DMS53 treated with DMSO at 0.1 percent for 48 hours (cell line): ENCODE measurements at regions not wholly inside any gene's neighbourhood (a gene's known extent, or its start where the extent isn't known, plus 50 kb on each side); places are given as distances from the start of the nearest gene placed in this dataset.
"Not testable (repeated sequence)": the region's sequence is repeated elsewhere in the genome, so short reads cannot be mapped to it uniquely, and the experiment has no call there.

Source experiments
- DNase-seq: peaks from one replicate; lab custom pipeline; 2025; ENCODE audit not compliant: unreplicated experiment; lab: John Stamatoyannopoulos, UW

DNA sequence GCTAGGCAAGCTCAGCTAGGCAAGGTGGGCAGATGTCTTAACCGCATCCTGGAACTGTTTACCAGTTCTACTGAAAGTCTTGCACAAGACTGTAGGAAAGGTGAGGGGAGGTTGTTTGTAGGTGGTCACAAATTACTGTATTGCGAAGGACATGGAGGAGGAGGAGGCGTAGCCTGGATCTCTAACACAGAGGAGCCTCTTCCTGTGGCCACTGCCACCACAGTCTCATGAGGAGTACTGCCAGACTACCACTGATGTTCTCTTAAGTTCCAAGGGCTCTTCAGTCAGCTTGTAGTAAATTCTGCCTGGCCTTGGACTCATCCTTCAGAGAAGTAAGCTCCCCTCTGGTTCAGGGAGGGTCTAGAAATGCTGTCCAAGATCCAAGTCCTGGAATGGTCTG is 258.6 kb downstream of the FAT4 start:
- DNase-seq: no peak

GRCh38 chr4:125573786-125574185 is 259.0 kb downstream of the FAT4 start:
- no peak for DNase-seq

GRCh38 chr4:125582302-125582701 is 267.5 kb downstream of the FAT4 start:
- DNase-seq: no peak

DNA sequence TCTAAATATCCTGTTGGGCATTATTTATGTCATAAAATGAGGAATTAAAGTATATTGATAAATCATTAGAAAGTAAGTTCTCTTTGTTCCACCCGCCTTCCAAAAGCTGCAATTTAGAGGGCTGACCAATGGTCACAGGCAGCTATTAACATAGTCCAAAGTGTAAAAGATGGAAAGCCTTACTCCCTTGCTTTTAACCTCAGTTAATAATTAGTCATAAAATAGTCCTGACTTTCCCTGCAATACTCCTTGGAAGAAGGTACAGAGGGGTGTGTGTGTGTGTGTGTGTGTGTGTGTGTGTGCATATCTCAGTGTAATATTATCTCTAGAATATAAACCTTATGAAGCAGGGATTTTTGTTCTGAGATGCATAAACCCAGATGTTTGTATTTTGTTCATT is 275.4 kb downstream of the FAT4 start:
- no peak for DNase-seq

GRCh38 chr4:125591290-125591689 is 276.5 kb downstream of the FAT4 start:
- no peak for DNase-seq

- no peak for DNase-seq
These were observed 279.4 kb downstream of the FAT4 start for GRCh38 chr4:125594056-125594602.

DNA sequence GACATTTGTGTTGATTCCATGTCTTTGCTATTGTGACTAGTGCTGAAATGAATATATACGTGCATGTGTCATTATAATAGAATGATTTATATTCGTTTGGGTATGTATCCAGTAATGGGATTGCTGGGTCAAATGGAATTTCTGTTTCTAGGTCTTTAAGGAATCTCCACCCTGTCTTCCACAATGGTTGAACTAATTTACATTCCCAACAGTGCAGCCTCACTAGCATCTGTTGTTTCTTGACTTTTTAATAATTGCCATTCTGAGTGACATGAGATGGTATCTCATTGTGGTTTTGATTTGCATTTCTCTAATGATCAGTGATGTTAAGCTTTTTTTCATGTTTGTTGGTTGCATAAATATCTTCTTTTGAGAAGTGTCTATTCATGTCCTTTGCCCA is 291.2 kb downstream of the FAT4 start:
- not testable (repeated sequence) for DNase-seq

DNA sequence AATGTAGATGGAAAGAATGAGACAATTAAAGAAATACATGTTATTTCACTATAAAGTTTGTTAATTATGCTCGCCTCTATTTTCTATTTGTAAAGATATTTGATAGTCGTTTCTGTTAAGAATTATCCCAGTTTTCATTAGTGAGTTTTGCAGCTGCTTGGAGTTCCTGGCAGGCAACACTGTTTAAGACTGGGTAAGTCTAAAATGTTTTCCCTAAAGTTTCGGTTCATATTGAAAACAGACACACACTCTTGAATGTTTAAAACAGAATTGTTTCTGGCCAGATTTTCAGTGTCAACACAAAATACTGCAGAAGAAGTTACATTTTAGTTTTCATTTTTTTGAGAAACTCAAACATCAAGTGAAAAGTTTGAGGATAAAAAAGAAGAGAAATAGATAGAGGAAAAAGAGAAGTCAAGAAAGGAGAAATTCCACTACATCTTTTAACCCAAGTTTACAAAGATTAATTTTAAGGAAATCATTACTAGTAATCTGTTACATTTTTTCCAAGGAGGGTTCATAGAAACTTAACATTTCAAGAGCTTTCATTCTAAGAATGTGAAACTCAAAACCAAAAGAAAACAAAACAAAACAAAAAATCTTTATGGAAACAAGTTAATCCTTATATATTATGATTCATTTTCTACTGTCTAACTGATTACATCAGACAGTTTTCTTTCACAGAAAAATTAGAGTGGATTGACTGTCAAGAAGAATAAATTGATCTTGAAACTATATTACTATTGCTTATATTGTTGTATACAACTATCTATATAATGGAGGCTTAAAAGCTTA is 305.5 kb downstream of the FAT4 start:
- DNase-seq: no peak

GRCh38 chr4:125624951-125625350 is 310.2 kb downstream of the FAT4 start:
- no peak for DNase-seq

DNA sequence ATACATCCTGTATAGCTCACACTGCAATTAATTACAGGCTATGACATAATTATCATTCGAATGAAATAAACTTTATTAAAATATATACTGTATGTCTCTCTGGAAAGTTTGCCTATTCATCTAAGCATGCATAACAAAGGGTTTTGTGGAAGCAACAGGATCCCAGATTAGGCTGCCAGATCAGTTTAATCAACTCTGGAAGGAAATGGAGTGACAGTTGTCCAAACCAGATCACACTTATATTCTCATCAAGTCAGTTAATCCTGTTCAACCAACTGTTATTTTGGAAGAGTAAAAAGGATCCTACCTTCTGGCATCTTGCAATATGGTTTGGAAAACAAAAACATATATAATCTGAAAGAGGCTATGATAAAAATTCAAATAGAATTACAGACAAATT is 312.2 kb downstream of the FAT4 start:
- DNase-seq: no peak

DNA sequence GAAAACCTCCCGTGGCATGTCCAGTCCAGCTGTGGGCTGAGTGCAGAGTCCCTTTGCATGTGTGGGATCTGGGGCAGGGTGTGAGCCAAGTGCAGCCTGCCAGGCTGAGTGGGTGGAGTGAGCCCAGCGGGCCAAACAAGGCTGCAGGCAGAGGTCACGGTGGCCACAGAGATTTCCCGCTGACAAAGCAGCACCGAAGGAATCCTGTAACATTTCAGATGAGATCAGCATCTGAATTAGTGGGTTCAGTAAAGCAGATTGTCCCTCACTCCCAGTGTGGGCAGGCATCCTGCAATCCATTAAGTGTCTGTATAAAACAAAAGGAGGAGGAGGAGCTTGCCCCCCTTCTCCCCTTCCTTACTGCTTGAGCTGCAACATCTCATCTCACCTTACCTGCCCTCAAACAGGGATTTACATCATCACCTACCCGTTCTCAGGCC is 324.4 kb downstream of the FAT4 start:
- no peak for DNase-seq

DNA sequence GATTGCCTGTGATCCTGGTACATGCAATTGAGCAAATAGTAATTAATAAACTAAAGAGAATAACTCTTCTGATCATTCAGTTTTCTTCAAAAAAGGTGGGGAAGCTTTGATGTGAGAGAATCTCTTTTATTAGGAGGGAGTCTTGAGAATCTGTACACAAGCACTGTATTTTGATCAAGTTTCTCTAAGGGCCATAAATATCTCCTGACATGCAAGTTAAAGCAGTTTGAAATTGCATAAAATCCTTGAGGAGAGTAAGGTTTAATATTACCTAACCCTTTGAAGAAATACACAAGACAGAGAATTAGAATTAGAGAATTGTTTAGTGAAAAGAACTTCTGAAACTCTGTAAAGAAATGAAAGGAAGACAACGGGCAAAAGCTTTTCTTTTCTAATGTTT is 326.9 kb downstream of the FAT4 start:
- no peak for DNase-seq

DNA sequence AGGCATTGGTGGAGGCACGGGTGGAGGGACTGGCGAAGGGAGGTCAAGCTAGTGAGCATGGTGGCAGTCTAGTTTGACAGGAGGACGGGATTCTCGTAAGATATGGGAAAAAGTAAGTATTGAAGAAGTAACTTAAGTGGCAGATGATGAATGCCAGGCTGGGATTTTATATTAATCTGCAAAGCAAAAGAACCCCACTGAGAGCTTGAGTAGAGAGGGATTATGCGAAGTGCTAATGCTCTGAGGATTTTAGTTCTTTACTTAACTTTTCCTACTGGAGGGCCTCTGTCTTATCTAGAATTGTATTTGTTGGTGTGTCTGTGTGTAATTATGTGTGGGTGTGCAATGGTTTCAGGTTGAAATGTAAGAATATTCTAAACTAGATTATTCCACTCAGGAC is 327.9 kb downstream of the FAT4 start:
- DNase-seq: no peak

GRCh38 chr4:125649452-125649851 is 334.7 kb downstream of the FAT4 start:
- no peak for DNase-seq

DNA sequence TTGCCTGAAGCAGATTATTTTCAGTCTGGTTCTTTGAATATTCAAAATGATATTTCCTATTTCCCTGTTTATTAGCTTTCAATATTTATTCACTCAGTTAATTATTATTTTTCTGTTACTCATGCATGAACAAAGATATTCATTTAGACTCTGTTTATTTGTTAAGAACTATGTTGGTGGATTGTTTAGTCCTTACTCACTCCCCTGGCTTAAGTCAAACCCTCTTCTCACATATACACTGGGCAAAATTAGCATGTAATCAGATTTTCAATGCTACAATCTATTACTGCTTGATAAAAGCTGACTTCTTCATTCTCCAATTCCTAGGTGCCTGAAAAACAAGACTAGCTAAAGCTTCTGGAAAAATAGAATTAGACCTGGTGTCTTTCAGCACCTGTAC is 335.8 kb downstream of the FAT4 start:
- no peak for DNase-seq

DNA sequence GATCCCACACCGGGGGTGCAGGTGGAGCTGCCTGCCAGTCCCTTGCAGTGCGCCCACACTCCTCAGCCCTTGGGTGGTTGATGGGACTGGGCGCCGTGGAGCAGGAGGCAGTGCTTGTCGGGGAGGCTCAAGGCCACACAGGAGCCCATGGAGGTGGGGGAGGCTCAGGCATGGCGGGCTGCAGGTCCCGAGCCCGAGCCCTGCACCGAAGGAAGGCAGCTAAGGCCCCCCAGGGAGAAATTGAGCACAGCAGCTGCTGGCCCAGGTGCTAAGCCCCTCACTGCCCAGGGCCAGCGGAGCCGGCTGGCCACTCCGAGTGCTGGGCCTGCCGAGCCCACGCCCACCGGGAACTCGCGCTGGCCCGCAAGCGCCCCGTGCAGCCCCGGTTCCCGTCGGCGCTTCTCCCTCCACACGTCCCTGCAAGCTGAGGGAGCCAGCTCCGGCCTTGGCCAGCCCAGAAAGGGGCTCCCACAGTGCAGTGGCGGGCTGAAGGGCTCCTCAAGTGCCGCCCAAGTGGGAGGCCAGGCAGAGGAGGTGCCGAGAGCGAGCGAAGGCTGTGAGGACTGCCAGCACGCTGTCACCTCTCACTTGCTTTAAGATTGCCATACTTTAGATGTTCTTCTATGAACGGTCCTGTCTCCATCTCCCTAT is 337.1 kb downstream of the FAT4 start:
- not testable (repeated sequence) for DNase-seq

GRCh38 chr4:125658773-125659172 is 344.0 kb downstream of the FAT4 start:
- DNase-seq: no peak

DNA sequence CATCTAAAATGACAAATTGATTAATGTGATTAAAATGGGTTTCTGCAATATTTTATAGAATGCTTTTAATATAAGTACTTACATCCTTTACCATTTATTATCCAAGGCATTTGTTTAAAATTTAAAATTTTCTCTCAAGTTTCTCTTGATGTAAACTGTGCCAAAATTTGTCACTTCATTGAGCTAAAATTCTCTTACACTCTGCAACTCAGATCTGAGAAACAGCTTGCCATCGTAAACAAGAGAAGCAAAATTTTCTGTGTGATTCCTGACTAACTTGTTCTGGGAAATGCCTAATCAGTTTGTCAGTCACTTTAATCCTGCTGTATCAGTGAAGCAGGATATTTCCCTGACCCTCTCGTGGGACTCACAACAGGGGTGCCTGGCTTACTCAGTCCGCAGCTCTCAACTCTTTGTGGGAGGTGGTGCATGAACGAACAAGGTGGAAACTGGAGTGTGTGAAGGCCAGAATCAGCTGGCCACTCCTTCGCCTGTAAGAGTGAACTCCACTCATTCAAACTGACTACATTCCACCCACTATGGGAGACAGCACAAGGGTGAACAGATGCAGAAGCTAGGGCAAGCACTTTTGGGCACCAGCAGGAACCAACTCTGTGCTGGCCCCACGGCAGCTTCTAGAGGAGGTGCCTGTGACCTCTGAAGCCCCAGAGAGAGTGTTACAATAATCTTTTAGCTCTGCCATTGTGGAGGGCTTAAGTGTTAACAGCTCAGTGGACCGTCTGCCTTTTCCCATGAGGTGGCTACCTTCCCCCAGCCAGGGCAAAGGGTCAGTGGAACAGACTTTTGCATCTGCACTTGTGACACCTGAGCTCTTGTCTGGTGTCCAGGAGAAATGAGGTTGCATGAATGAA is 349.4 kb downstream of the FAT4 start:
- no peak for DNase-seq

DNA sequence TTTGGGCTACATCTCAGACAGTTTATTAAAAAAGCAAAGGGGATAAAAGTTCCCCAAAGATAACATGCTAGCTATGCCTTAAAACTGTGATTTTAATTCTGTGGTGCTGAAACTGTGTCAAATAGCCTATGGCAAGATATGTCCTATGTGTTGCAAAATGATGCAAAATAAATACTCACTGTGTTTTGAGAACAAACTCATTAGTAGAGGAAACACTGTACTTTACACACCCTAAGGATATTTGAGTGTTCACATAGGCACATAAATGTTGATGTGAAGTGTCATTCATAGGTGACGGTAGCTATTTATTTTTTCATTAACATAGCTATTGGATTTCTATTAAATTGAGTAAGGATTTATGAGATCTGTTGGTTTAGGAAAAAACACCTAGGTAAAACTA is 351.9 kb downstream of the FAT4 start:
- DNase-seq: no peak

DNA sequence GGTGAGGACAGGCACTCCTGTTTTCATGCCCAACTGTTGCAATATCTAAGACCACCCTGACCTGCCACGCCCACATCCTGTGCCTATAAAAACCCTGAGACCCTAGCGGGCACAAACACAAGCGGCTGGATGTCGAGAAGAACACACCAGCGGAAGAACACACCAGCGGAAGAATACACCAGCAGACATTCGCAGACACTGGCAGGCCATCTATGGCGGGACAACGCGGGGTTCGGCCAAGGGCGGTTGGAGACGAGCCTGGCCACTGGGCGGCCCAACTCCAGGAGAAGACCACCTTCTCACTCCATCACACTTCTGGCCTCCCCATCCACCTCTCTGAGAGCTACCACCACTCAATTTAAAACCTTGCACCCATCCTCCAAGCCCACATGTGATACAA is 361.4 kb downstream of the FAT4 start:
- DNase-seq: no peak

DNA sequence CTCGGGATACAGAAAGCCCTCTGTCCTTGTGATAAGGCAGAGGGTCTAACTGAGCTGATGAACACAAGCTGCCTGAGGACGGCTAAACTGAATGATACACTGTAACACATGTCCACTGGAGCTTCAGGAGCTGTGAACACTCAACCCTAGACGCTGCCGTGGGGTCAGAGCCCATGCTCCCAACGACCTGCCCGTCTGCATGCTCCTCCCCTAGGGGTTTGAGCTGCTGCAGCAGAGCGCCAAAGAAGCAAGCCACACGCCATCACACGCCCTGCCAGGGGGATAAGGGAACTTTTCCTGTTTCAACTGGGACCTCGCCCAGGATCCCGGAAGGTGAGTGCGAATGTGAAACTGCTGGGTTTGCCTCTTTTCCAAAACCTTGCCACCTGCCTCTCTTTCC is 361.8 kb downstream of the FAT4 start:
- no peak for DNase-seq
